Endothelial cell of umbilical vein (primary cell): ENCODE measurements at regions not wholly inside any gene's neighbourhood (a gene's known extent, or its start where the extent isn't known, plus 50 kb on each side); places are given as distances from the start of the nearest gene placed in this dataset.

Source experiments
- BruUV-seq: library from RNA; stranded (reverse); fragments of 400-500 nt; replicated peaks from 2 replicates; lab custom pipeline; 2021; lab: Mats Ljungman, UMichigan
- CTCF ChIA-PET: fragments of 300-600, 350-600 bp; sonication (Branson Sonifier 250); formaldehyde crosslinking; loops from one replicate; lab custom pipeline; 2021; ENCODE audit warnings: antibody characterized with exemption, inconsistent platforms; lab: Charles Lee
- POLR2A ChIA-PET: fragments of 300-600, 350-600 bp; sonication (Branson Sonifier 250); formaldehyde crosslinking; loops from one replicate; lab custom pipeline; 2021; ENCODE audit warnings: antibody characterized with exemption, inconsistent platforms; lab: Charles Lee
- DNase-seq: peaks from one replicate; pipeline ENCODE4 v3.0.0-alpha.2; 2011; ENCODE audit warnings: low read depth, low spot score
- FAIRE-seq: peaks from 2 replicates; lab custom pipeline; 2011; peaks lifted over from hg19 to GRCh38; lab: Jason Lieb, UNC
- H2AFZ ChIP-seq: 2 replicates; pipeline ENCODE4 v1.6.0; 2012; ENCODE audit warnings: low read depth, low read length, control low read depth, inconsistent platforms
- H3K27ac ChIP-seq: 2 replicates; pipeline ENCODE4 v1.5.1; 2011; ENCODE audit warnings: low read depth, mild to moderate bottlenecking, control low read depth, low read length, moderate library complexity; ENCODE audit not compliant: insufficient read depth
- H3K27me3 ChIP-seq, 2 experiments: 2 replicates each; pipeline versions ENCODE4 v1.6.0 to v1.6.1; 2011; ENCODE audit warnings: low read length in 2 of 2, mixed read lengths in 1 of 2; ENCODE audit not compliant: control insufficient read depth in 2 of 2, insufficient read depth in 2 of 2
- H3K36me3 ChIP-seq, 2 experiments: 2 replicates in 1 of 2; 3 replicates in 1 of 2; pipeline ENCODE4 v1.5.1; 2011; ENCODE audit warnings: low read length in 2 of 2, mild to moderate bottlenecking in 1 of 2, moderate library complexity in 1 of 2; ENCODE audit not compliant: control insufficient read depth in 2 of 2, insufficient read depth in 2 of 2; ENCODE audit errors: extremely low read depth in 1 of 2
- H3K4me1 ChIP-seq: 3 replicates; pipeline ENCODE4 v1.5.1; 2011; ENCODE audit warnings: mild to moderate bottlenecking, low read length; ENCODE audit not compliant: control insufficient read depth, insufficient read depth; ENCODE audit errors: extremely low read depth
- H3K4me2 ChIP-seq: 2 replicates; pipeline ENCODE4 v1.6.1; 2011; ENCODE audit warnings: low read length, control low read depth, mixed read lengths; ENCODE audit not compliant: insufficient read depth
- H3K4me3 ChIP-seq, 3 experiments: fragments of 200-600 bp in 1 of 3; sonication (generic), shearing (Covaris generic) in 1 of 3; replicated peaks in 1 of 3; 2 replicates each; pipeline ENCODE4 v1.5.1; 2011 to 2016; ENCODE audit warnings: control low read depth in 3 of 3, low read length in 3 of 3, mild to moderate bottlenecking in 2 of 3, inconsistent platforms in 1 of 3, low read depth in 1 of 3, moderate library complexity in 1 of 3; ENCODE audit not compliant: insufficient read depth in 1 of 3
- H3K79me2 ChIP-seq: 2 replicates; pipeline ENCODE4 v1.6.0; 2012; ENCODE audit warnings: low read length, inconsistent platforms; ENCODE audit not compliant: control insufficient read depth, insufficient read depth
- H3K9ac ChIP-seq: replicated peaks from 2 replicates; pipeline ENCODE3; 2011; ENCODE audit warnings: low read length, control low read depth; ENCODE audit not compliant: insufficient read depth; ENCODE audit errors: extremely low read depth
- H3K9me1 ChIP-seq: replicated peaks from 3 replicates; pipeline ENCODE4 v1.6.0; 2011; ENCODE audit warnings: mild to moderate bottlenecking, low read length; ENCODE audit not compliant: control insufficient read depth, insufficient read depth; ENCODE audit errors: extremely low read depth
- H3K9me3 ChIP-seq: replicated peaks from 2 replicates; pipeline ENCODE4 v1.5.1; 2012; ENCODE audit warnings: low read length, inconsistent platforms; ENCODE audit not compliant: control insufficient read depth, insufficient read depth
- H4K20me1 ChIP-seq: replicated peaks from 2 replicates; pipeline ENCODE3; 2011; ENCODE audit warnings: mild to moderate bottlenecking, low read length; ENCODE audit not compliant: control insufficient read depth, insufficient read depth; ENCODE audit errors: extremely low read depth
- CTCF ChIP-seq, 2 donors: IDR thresholded peaks; 1 replicate in 1 of 2; 2 replicates in 1 of 2; pipeline ENCODE4 v1.5.1; 2011; ENCODE audit warnings: low read length in 2 of 2, mild to moderate bottlenecking in 2 of 2, moderate library complexity in 2 of 2, control low read depth in 1 of 2, inconsistent platforms in 1 of 2, low read depth in 1 of 2; ENCODE audit not compliant: insufficient read depth in 1 of 2; ENCODE audit errors: extremely low read depth in 1 of 2
- EZH2 ChIP-seq: IDR thresholded peaks from 2 replicates; pipeline ENCODE4 v1.6.1; 2012; ENCODE audit warnings: borderline replicate concordance, low read depth, mild to moderate bottlenecking, moderate library complexity, low read length, inconsistent platforms; ENCODE audit not compliant: severe bottlenecking
- FOS ChIP-seq: IDR thresholded peaks from 2 replicates; pipeline ENCODE4 v1.6.1; 2011; ENCODE audit warnings: mild to moderate bottlenecking, low read length, moderate library complexity, borderline replicate concordance; ENCODE audit not compliant: insufficient read depth
- GATA2 ChIP-seq: IDR thresholded peaks from 2 replicates; pipeline ENCODE4 v1.7.0; 2011; ENCODE audit warnings: low read depth, mild to moderate bottlenecking, moderate library complexity, mixed read lengths, low read length; ENCODE audit not compliant: insufficient read length, insufficient read depth
- JUN ChIP-seq: IDR thresholded peaks from 2 replicates; pipeline ENCODE4 v1.6.1; 2011; ENCODE audit warnings: borderline replicate concordance, low read depth; ENCODE audit not compliant: insufficient read length, insufficient read depth
- MYC ChIP-seq: IDR thresholded peaks from one replicate; pipeline ENCODE4 v1.6.1; 2011; ENCODE audit warnings: mild to moderate bottlenecking, low read depth, low read length
- POLR2A ChIP-seq: IDR thresholded peaks from 2 replicates; pipeline ENCODE4 v1.6.1; 2012; ENCODE audit warnings: low read depth, mild to moderate bottlenecking, control low read depth, low read length
- POLR2AphosphoS5 ChIP-seq: IDR thresholded peaks from 2 replicates; pipeline ENCODE4 v1.6.1; 2012; ENCODE audit warnings: low read depth, mild to moderate bottlenecking, control low read depth, low read length, moderate library complexity; ENCODE audit not compliant: insufficient read depth
- dilution Hi-C: fragments of 300-500 bp; cut with MboI; formaldehyde crosslinking; loops from one replicate; pipeline ENCODE4 v1.15.0; 2019; ENCODE audit warnings: low sequenced_read_pairs; ENCODE audit not compliant: extremely low pct_ligation_motif_present
- intact Hi-C: fragments of 100-400 bp; cut with micrococcal nuclease; formaldehyde crosslinking; loops from one replicate; pipeline ENCODE4 v1.10.0; 2022
- TF ChIP-seq, protein P1 (sequence below): IDR thresholded peaks from 2 replicates; pipeline ENCODE4 v1.6.1; 2011; ENCODE audit not compliant: insufficient read depth, insufficient read length

DNA sequence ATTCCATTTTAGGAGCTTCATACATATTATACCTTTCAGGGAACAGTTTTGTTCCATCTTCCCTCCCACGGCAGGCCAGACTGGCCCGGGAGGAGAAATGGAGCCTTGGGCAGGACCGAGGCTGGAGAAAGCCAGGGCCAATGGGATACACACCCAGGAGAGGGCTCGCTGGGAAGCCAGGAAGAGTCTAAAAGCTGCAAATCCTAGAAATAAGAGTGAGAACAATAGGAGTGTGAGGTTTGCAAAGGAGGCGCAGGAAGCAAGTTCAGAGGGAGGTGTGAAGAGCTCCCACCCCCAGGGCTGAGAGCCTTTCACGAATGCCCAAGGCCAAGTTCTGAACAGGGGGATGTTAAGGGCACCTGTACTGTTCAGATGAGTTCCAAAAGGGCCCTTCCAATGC lies 67.5 kb upstream of the CPSF6 start:
- dilution Hi-C loops: no loop called here

More for the DNA sequence above, 67.5 kb upstream of the CPSF6 start:
- TF ChIP-seq MYC (no peak), POLR2AphosphoS5 (no peak), FOS (no peak), POLR2A (no peak), EZH2 (no peak), JUN (no peak), GATA2 (no peak), CTCF (IDR thresholded peaks at IDR 0.05; ENCODE audit: extremely low read depth in 1 of 2, insufficient read depth in 1 of 2, low read depth in 1 of 2, low read length in 2 of 2) (no peak)
- TF ChIP-seq, protein P1, sequence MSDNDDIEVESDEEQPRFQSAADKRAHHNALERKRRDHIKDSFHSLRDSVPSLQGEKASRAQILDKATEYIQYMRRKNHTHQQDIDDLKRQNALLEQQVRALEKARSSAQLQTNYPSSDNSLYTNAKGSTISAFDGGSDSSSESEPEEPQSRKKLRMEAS: no peak
- H3K4me1 ChIP-seq: no peaks in the 10 kb centered on the region
- H3K9me1 ChIP-seq: no peaks in the 10 kb centered on the region
- no TSS peak for BruUV-seq
- POLR2A ChIA-PET: no interaction called here
- no peak overlapping the region for H3K4me3 ChIP-seq
- DNase-seq: no peak
- intact Hi-C loops: no loop called here
- H3K27me3 ChIP-seq: peaks cover 2 to 8% of the 10 kb centered on the region in 2 experiments
- H3K36me3 ChIP-seq: no peaks in the 10 kb centered on the region
- H3K9ac ChIP-seq: no peak overlapping the region
- H3K4me2 ChIP-seq: no peak overlapping the region
- no peaks in the 10 kb centered on the region for H3K9me3 ChIP-seq
- H4K20me1 ChIP-seq: no peaks in the 10 kb centered on the region
- CTCF ChIA-PET: interaction anchor here (1.6 kb wide), 1 partner anchor 15 kb away, joined by 4 read pairs; no protein-coding TSS in a partner anchor
- H3K27ac ChIP-seq: no peak overlapping the region
- no peak overlapping the region for H2AFZ ChIP-seq
- H3K79me2 ChIP-seq: no peaks in the 10 kb centered on the region
- FAIRE-seq: no peak
